HG03469 (cell line): ENCODE measurements at regions not wholly inside any gene's neighbourhood (a gene's known extent, or its start where the extent isn't known, plus 50 kb on each side); places are given as distances from the start of the nearest gene placed in this dataset.

Experiments used
- ATAC-seq: cut with Tn5 transposase; IDR thresholded peaks from one replicate; pipeline ENCODE4 v1.9.1; 2021; ENCODE audit warnings: mild to moderate bottlenecking, moderate library complexity, moderate number of reproducible peaks; ENCODE audit not compliant: unreplicated experiment

DNA sequence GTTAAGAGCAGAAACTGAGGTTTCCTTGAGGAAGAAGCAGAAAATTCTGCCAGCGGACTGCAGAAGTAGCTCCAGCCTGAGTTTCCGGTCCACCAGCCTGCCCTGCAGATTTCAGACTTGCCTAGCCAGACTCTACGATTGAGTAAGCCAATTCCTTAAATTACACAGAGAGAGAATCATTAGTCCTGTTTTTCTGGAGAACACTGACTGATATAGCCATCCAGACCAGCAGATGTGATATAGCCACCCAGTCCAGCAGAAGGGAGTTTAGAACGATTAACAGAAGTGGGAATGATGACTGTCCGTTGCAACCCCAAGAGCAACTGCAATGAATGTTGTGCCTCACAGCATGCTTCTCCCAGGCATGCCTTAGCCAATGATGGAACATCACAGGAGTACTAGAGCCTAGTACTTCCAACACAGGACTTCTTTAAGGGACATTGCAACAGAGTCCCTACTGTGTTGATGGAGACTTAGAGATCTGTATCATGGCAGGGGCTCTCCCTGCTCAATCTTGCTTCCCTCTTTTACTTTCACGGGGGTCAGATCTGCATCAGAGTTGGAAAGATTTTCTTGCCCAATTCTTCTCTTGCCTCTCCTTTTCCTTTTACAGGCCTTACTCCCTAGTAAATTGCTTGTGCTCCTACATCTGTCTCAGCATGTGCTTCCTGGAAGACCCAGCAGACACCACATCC, 264.6 kb upstream of the CLNK start:
- no peak for ATAC-seq

DNA sequence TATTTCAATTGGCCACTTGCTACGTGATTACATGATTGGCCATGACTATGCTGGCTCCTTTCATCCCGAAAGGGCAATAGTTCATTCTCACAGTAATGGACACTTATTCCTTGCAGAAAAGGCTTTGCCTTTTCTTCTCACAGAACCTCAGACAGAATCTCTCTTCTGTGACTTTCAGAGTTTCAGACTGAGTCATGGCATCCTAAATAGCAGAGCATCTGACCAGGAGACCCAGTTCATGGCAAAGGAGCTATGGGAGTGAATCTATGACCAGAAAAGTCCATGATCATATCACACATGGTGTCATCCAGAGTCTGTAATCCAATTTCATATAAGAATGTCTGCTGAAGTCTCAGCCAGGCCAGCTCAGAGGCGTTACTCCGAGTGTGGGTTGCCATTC, 263.3 kb upstream of the CLNK start:
- no peak for ATAC-seq

DNA sequence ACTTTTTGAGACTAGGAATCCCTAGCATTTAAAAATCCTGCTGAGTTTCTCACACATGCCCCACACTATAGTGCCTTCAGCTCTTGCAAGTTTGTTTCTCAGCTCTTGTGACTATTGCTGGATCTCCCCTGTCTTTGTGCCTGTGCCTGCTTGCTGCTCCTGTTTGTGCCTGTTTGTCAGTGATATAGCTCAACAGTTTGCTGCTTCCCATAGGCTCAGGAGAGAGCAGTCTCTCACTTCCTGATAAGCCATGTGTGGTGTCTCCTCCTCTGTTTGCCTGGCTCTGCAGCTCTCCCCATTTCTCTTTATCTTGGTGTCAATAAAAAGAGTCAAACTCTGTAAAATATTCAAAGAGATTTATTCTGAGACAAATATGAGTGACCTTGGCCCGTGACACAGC, 259.8 kb upstream of the CLNK start:
- no peak for ATAC-seq

DNA sequence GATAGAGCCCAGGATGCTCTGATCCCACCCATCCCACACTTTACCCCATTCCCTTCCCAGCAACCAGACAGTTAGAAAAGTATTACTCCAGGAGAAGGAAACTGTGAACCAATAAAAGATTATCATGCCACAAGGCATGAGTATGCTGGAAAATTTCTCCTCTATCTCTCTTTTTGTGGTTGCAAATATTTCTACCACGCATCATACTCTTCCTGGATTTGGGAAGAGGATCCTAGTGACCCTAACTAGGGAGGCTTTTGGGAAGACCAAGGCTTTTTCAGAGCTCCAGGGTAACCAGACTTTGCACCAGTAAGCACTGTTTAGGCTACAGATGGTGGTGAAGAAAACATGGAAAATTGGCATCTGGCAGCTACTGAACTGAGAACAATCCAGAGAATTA, 257.6 kb upstream of the CLNK start:
- ATAC-seq, result no peak

DNA sequence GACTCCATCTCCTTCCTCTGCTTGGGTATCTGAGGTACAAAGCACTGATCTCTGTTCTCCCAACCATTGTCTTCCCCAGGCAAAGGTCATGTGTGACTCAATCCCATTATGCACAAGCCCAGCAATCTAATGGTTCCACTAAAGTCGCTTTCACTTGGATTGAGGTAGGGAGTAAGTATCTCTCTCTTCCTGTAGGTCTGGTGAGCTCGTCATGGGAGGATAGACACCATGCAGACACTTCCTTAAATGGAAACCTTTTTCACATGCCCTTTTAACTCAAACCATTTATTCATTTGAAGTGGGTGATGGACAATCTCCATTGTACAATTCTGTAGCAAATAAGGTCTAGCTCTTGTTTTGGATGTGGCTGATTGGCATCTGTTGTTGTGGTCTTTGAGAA, 245.2 kb upstream of the CLNK start:
- no peak for ATAC-seq

DNA sequence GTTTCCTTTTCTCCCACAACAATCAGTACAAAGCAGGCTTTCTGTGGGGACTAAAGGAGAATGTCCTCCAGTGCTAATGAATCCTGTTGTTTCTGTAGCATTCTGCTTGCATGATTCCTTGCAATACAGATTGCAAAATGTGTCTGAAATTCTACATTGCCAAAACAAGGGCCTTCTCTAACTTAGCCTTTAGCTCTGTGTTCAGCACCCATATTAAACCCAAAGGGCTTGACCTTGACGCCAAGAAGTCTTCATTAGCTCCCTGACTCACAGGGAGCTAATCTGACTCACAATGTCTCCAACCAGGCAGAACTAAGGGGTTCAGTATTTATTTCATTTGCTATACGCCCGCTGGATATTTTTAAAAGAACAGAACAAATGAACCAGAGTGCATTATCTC, 241.4 kb upstream of the CLNK start:
- no peak for ATAC-seq

DNA sequence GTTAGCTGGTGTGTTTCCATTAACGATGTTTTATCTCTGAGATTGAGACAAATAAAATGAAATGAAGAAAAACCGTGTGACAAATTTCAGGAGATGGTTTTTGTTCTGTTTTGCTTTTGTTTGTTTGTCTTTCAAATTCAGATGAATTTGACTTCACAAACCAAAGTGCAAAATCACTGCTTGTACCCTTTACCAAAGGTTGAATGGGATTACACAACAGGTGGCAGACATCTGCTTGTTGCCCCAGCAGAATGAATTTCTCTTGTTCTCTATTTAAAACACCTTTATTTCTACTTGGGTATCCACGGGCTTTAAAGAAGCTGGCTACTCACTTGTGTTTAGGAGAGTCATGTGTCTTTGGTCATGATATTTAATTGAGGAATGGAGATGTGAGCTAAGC, 239.7 kb upstream of the CLNK start:
- no peak for ATAC-seq

DNA sequence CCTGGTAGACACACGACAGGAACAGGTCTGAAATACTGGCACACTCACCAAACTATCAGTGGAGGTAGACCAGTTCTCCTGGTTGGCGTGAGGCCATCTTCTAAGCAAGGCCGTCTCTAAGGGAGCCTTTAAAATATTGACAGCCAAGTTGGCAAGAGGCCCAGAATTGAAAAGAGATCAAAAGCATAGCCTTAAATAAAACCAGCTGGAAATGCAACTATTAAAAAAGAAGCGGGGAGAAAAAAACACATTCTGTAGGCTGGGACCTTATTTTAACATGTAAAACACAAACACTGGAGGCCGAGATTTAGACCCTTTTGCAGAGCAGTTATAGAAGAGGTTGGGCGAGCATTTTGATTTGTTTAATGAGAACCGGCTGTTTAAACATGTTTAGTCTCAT, 233.0 kb upstream of the CLNK start:
- no peak for ATAC-seq

DNA sequence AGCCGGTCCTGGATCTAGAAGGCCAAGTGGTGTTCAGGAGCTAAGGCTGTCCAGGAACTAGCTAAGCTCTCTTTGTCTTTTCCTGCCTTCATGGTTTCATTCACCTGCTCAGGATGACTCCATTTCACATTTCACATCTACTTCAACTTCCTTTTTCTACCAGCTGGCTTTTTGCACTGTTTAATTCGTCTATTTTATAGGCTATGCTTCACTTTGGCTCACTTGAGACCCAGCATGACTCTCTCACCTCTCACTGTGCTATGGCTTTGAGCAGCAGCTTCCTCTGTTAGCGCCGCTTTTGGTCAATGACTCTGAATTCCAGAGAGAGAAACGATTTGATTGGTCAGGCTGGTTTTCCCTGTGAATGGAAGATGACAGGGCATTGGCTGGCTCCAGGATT, 213.5 kb upstream of the CLNK start:
- ATAC-seq, result no peak

DNA sequence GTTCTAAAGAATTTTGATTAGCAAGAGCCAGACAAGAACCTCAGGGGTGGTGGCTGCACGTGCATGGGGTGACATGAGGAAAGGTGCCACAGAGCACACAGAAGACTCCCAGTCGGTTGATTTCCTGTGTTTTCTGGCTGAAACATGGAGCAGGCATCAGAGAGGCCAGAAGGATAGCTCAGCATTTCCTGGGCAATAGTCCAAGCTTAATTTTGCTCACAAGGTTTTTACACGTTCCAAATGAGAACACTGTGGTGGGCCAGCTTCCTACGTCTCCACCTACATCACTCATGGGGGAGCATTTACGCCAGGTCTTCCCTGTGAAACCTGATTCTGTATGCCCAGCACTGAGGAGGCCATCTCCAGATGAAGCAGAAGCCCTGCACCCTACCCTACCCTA, 212.5 kb upstream of the CLNK start:
- ATAC-seq, result no peak

DNA sequence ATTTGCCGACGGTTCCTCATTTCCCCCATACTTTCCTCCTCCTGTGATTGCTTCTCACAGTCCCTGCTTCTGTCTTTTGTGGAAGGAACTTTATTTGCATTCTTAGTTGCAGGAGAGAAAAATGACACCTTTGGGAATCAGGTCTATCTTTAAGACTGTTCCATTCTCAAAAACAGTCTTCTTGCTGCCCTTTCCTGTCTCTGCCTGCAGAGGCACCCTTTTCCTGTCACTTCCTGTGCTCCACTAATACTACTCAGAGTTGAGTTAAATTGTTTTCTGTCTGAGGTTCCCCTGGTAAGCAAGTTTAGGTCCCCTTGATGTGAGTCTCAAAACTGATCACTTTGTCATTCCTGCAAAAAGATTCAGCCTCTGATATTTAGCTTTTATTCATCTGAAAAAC, 208.8 kb upstream of the CLNK start:
- ATAC-seq, result peak; percentile 83

DNA sequence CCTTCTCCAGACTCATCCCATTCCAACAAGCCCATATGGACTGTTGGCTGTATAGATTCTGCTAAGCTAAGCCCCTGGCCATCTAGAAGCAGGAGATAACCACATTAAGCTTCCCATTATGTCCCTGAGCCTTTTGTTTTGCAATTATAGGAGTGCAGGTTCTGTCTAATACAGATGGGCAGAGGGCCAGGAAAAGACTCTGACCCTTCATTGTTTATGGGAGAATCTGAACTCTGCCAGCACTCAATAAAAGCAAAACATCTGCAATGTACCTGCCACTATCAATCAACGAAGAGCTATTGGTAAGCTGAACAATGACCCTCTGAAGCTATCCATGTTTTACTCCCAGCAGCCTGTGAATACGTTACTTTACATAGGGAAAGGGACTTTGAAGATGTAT, 207.3 kb upstream of the CLNK start:
- no peak for ATAC-seq

DNA sequence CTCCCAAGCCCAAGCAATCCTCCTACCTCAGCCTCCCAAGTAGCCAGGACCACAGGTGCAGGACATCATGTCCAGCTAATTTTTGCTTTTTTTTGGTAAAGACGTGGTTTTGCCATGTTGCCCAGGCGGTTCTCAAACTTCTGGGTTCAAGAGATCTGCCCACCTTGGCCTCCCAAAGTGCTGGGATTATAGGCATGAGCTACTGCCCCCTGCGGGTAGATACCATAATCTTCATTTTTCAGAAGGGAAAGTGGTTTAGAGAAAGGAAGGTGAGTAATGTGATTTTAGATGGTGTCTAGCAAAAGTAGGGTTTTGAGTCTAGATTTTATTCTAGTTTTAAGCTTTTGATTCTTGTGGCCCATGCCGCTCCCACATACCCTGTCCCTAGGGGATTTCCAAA, 205.3 kb upstream of the CLNK start:
- no peak for ATAC-seq

DNA sequence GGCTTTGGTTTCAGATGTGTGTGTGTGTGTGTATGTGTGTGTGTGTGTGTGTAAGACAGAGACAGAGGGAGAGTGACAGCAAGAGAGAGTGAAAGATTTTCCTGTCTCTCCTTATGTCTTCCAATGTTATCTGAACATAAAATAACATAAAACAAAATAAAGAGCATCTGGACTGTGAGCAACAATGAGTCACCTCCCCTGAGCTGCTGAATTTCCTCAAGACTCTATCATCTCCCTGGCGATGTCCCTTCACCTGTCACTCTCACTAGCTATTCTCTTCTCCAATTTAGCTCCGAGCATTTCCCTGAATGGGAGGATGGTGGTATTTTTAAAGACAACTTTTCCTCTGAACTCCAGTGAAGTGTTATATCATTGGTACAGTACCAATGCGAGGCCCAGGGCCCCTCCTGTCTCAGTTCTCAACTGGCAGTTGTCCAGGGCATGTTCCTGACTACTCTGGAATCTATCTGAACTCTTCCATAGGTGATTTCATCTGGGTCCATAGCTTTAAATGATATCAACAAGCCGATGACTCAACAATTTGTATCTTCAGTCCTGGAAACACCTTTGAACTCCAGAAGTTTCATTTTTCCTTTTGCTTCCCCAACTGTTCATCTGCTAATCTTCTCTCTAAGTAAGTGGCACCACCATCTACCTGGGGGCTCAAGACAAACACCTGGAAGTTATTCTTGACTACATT, 195.0 kb upstream of the CLNK start:
- ATAC-seq, result no peak

DNA sequence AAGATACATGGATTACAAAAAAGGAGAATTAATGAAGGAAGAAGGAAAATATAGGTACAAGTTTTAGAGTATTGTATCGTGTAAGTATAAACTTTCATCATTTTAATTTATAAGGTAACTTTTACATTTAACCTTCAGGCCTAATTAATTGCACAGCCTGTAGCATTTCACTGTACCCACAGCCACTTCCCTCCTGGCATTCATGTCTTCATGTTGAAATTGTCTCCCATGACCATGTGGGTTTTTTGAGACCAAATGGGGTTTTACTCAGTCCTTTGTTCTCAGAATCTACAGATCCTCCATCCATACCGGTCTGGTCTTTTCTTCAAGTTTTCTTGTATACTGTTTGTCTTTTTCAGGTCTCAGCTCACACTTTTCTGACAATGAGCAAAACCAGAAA, 194.3 kb upstream of the CLNK start:
- no peak for ATAC-seq

DNA sequence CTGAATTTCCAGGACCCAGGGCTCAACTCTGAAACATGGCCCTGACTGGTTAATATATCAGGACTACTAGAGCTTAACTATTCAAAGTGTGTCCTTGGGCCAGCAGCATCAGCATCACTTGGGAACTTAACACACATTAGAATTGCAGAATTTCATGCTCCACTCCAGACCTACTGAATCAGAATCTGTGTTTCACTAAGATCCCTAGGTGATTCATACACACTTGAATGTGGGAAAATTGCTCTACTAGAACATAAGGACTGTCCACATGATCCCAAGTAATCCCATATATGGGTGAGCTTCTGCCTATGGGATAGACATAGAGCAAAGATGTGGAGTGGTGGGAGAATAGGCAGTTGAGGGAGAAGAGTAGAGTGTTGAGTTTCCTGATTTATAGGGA, 192.5 kb upstream of the CLNK start:
- no peak for ATAC-seq

DNA sequence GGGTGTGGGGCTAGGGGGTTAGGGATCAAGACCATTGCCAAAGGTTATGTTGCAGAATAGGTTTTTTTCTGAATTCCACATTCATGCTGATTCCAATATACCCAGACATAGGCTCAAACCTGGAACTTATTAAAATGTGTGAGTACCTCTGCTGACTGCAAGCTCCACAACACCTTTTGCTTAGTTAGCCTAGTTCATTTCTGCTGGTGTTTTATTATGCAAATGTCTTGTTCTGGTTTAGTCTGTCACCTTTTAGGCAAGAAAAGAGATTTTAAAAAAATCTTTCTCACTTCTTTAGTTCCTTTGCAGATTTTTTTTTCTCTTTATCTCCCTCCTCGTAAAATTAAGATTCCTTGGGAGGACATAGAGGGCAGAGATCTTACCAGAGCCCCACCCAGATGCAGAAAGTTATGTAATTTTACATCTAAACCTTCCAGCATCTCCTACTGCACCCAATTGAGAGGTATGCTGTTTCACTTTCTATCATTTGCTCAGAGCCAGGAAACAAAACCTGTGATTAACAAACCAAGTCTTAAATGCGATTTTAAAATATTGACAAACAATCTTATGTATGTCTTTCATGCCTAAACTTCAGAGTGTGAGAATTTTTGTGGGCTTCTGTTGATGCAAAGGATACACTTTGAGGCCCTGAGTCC, 190.7 kb upstream of the CLNK start:
- ATAC-seq, result no peak

DNA sequence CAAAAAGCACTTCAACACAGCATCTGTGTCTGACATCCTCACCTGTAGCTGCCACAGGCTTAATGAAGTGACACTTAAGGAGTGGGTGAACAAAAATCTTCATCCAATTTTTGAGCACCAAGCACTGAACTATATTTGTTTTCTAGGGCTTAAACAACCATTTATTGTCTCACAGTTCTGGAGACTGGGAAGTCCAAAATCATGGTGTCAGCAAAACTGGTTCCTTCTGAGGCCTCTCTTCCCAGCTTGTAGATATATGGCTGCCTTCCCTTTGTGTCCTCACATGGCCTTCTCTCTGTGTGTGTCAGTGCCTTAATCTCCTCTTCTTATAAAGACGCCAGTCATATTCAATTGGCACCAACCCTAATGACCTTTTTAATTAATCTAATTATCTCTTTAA, 189.2 kb upstream of the CLNK start:
- no peak for ATAC-seq

DNA sequence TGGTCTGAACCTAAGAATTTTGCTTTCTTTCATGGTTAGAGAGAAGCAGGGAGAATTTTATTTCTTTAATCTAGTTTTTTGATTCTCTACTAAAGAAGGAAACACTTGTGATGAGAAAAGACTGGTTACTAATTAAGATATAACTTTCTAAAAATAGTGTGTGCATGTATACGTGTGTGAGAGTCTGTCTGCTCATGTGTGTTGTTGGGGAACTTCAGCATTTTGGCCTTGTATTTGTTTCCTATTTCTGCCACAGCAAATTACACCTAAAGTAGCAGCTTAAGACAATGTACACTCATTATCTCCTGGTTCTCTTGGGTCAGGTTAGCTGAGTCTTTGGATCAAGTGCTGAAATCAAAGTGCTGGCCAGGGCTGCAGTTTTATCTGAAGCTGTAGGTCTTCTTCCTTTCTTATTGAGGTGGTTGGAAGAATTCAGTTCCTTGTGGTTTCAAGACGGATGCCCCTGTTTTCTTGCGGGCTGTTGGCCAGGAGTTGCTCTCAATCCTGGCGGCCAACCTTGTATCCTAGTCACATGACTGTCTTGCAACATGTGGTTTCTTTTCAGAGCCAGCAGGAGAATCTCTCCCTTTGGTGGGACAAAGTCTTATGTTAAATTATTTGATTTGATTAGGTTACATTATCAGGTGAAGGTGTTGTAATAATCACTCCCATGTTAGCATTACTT, 188.4 kb upstream of the CLNK start:
- no peak for ATAC-seq

DNA sequence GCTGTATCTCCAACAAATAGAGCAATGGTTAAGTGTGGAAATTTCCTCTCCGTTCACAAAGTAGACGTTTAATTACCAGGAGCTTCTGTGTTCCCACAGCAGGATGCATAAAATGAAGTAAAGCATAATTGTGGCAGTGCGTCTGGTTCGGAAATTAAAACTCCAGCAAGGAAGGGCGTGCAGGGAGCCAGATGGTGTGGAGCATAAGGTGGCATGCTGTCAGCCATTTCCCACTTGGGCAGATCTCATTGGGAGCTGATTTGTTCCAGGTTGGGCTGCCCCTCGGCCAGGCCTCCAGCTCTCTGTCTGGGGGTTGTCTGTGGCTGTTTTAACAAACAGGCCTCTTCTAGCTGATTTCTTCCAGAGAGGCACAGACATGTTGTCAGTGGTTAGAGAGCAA, 182.1 kb upstream of the CLNK start:
- no peak for ATAC-seq

DNA sequence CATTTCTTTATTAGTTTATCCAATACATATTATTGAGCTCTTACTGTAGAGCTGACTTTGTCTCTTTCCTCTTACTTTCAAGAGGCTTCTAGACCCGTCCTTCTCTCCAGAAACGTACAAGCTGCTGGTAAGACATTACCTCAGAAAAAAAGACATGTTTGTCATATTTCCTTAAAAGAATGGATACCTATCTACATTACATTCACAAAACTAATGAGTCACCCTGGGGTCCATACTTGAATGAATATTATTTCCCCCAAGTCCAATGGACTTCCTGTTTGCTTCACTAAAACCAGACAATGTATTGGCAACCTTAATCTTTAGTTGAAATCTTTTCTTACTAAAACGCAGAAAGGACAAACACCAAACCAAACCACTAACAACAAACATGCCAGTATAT, 176.5 kb upstream of the CLNK start:
- no peak for ATAC-seq

DNA sequence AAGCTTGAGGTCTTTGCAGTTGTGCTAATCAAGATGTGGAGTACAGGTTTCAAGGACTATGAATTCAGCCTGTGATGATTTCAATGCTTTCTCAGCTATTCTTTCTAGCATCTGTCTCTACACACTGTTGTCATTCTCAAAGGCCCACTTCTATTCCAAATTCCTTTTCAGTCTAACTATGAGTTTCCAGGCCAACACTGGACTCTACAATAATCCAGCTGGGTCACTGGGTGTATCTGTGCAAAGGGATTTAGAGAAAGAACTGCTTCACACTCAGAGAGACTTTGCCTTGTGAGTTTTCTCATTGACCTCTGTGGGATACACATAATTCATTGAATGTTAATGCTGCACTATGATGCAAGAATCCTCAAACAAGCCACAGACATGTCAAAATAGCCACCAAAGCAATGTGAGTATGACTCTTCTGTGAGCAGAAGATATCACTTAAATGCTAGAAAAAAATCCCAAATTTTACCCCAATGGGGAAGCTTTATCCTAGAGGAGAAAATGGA, 171.8 kb upstream of the CLNK start:
- ATAC-seq, result no peak
